Activated effector memory CD4-positive, alpha-beta T cell treated with Interleukin-2 at 50 U/mL for 16 hours (primary cell): ENCODE measurements at regions not wholly inside any gene's neighbourhood (a gene's known extent, or its start where the extent isn't known, plus 50 kb on each side); places are given as distances from the start of the nearest gene placed in this dataset.
"Not testable (repeated sequence)": the region's sequence is repeated elsewhere in the genome, so short reads cannot be mapped to it uniquely, and the experiment has no call there.

ENCODE experiments used
- DNase-seq: peaks from one replicate; pipeline ENCODE4 v3.0.0-alpha.2; 2020

DNA sequence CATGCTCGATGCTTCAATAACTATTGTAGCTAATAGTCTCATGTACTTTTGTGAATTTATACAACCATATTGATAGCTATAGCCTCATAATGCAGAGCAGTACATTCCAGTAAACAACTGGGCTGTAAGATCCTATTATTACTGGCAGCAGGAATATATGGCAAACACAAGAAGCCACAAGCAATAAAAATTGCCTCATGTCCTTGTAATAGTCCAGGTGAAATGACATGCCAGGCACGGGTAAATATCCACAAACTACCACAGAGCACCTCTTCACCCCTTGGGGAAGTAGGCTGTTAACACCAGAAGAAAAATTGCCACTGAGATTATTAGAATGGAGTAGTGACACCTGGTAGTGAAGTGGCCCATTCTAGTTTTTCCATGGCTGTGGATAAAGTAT, 158.3 kb downstream of the MTX2 start:
- DNase-seq = no peak

DNA sequence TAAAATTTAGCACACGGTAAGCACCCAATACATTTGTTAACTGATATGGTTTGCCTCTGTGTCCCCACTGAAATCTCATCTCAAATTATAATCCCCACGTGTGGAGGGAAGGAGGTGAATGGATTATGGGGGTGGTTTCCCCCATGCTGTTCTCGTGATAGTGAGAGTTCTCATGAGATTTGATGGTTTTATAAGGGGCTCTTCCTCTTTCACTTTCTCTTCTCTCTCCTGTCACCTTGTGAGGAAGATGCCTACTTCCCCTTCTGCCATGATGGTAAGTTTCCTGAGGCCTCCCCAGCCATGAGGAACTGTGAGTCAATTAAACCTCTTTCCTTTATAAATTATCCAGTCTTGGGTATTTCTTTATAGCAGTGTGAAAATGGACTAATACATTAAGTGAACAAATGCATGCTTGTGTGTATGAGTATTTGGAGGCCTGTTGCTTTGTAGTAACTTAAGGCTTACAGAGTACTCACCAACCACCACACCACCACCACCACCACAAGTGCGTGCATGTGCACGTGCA, 159.8 kb downstream of the MTX2 start:
- not testable (repeated sequence) for DNase-seq

DNA sequence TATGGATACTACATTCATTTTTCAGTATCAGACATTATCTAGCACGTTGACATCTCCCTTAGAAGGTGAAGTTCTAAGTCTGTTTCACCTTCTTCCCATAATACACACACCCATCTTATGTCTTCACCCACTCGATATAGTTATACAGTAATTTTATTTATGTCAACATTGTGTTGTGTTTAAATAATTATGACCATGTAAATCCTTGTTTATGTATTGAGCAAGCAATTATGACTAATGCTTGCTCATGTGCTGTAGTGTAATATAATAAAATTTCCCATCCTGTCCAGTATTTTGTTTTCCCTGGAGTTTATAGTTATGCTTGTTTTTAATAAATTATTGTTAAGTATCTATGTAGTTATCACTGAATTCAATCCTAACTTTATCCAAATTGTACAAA, 163.2 kb downstream of the MTX2 start:
- DNase-seq = no peak

DNA sequence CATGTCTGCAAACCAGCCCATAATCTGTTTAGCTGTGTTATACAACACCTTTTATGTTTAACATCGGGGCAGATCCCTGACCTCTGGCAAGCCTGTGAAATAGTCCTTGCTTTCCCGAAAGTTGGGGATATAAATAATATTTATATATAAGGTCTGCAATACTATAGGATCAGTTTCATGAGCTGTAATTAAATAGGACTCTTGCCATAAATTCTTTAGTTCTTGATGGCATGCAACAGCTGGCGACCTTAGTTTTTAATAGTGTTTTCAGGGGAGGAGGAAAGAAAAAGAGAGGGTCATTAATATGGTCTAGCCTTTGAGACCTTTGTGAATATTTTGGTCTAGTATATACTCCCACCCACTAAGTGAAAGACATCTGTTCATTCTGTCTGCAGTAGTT, 166.5 kb downstream of the MTX2 start:
- DNase-seq = no peak

DNA sequence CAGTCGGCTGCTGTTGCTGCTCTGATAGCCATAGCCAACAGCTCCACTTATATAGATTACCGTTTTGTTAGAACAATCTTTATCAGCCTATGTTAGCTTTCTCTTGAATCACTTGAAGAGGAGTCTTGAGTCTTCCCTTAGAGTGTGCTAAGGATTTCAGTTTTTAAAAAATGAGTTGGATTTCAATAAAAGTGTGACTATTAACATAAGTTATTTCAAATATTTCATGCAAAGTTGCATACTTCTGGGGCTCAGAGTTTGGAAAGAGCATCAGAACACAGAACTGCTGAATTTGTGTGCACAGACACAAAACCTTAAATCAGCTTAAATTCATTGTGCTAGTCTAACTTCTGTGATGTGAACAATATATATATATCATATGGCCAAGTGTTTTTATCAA, 174.7 kb downstream of the MTX2 start:
- DNase-seq = no peak

DNA sequence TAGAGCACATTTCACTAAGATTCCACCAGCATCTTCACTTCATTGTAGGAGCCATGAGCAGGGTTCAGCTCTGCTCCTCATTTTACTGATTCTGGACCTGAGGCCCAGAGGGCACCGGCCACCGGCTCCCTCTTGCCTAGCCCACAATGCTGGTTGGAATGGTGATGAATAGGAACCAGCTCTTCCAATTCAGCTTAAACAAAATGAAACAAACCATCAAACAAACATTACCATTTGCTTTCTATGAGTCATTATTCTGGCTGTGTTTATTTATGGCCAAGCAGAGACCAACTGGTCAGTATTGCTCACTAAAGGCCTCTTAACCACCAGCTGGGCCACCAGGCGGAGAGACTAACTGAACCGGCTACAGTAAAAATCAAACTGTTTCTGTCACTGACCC, 176.7 kb downstream of the MTX2 start:
- no peak for DNase-seq

DNA sequence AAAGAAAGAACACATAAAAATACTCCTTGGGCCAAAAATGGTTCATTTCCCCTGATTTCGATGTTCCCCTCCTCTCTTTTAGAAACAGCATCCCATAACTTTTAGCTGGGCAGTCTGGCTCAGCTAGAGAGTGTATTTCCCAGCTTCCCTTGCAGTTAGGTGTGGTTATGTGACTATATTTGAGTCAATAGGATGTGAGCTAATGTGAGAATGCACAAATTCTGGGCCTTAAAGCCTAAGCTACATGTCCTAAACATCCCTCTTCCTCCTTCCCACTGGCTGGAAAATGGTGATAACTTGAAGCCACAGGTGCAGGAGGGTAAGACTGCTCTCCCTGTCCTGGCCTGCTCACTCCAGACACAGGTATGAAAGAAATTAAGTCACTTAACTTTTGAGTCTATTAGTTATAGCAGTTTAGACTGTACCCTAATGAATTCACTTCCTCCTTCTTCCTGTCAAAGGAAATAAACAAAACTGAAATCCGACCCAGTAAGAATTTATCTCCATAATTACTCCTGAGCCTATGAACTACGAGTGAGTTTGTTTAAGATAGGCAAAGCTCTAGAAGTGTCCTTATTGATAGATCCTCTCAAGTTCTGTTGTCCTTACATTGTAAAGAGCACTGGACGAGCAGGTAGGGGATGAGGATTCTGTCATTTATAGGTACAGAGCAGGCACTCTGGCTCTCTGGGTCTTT, 177.6 kb downstream of the MTX2 start:
- no peak for DNase-seq

DNA sequence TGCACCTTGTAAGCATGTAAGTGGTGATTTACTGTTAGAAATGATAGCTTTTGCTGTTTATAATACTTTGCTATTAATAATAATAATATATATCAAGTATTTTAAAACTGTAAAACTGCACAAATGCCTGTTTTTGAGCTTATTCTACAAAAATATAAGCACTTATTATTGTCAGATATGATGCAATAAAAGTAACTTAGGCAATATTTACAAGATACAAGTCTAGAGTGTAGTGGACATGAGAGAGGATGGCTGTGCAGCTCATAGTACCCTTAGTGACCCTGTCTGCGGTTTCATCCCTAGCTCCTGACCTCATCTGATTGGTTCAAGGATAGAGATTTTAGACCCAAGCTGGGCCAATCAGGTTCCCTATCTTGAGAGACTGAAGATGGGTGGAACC, 178.4 kb downstream of the MTX2 start:
- no peak for DNase-seq

DNA sequence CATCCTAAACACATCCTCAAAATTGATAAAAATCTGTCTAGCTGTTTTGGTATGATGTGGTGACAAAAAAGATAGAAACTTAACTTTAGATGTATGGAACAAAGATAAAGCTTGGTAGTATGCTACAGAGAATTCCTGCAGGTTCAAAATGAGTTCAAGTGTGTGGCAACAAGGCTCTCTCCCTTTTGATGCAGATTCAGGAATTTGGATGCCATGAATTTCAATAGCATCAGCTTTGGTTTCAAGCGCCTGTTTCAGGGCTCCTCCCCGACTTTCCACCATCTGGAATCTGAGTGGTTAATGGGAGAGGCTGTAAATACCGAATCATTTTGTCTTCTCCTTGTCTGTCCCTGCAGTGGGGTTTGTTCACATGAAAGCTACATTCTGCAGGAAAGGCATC, 180.6 kb downstream of the MTX2 start:
- DNase-seq = no peak

DNA sequence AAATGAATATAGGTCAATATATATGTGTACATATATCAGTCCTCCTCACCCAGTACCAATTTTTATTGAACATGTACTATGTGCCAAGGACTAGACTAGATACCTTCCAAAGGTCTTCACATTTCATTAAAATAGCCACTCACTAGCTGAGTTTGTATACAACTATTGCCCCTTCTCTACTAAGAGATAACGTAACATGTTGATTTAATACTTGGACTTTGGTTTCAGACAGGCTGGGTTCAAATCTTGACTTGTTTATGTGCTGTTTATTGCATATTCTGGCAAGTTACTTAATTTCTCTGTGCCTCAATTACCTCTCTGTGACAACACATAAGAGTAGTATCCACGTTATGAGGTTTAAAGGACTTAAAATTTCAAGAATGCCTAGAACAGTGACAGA, 184.5 kb downstream of the MTX2 start:
- no peak for DNase-seq

DNA sequence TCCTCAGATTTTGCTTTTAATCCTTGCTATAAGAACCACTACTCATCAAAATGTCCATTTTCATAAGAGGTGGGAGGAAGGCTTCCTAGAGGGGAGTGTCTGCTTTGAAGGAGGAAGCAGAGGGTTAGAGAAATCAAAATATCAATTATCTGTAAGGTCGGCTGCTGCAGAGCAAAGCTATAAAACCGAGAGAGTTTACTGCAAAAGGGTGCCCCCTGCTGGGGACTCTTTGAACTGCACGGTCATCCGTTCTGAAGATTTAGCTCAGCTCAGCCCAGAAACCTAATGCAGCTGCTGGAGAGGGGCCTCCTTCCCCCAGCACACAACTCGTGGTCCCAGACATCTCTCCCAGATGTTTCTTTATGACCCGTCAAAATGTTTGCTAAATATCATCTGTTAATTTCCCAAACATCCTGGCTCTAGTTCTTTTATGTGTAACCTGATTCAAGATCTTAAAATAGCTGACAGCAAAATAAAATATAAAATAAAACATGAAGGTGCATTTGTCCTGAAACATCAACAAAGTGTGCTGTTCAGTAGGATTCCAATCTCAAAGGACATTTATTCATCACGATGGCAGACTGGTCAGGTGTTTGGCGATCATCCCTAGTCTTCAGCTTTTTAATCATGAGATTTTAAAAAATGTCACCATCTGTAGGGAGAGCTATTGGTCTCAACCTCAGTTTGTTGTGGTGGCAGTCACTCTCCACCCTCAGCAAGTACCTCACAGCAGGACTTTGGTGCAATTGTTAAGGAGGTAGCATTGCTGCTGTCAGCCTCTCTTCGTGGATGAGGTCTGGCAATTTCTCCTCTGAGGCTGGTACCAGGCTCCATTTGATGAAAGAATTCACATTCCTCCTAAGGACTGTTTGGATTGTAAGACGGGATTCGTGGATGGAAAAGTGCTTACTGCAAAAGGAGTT, 185.9 kb downstream of the MTX2 start:
- peak; percentile 58 for DNase-seq

DNA sequence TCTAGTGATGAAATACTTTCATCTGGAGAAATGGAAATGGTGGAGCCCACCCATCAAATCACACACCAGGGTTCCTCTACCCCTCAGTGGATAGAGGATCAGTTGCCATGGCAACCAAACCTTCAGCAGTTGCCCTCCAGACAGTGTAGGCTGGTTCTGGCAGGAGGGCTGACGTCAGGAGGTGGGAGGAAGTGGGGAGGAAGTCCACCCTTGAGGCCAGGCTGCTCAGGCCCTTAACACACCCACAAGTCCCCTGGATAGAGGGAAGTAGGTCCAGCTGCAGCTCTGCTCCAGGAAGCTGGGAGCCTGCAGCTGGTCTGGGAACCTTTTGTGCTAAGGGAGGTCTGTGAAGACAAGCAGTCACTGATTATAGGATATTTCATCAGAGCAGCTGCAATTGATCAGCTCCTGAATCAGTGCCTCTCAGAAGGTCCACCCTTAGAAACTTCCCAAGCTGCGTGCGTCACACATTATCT, 186.6 kb downstream of the MTX2 start:
- no peak for DNase-seq

DNA sequence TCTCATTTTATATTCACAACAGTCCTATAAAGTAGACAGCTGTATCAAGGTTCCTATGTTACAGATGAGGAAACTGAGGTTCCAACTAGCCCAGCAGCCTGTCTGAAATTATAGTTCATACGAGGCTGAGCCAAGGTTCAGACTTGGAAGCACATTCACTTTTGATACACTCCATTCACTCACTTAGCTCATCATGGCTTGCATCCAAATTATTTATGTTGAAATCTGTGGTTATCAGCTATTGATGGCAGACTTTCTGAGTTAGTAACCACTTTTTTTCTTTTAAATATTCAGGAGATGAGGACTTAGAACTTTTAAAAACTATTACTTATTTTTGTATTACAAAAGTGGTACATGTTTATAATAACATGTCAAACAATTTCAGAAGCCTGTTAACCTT, 188.2 kb downstream of the MTX2 start:
- no peak for DNase-seq

DNA sequence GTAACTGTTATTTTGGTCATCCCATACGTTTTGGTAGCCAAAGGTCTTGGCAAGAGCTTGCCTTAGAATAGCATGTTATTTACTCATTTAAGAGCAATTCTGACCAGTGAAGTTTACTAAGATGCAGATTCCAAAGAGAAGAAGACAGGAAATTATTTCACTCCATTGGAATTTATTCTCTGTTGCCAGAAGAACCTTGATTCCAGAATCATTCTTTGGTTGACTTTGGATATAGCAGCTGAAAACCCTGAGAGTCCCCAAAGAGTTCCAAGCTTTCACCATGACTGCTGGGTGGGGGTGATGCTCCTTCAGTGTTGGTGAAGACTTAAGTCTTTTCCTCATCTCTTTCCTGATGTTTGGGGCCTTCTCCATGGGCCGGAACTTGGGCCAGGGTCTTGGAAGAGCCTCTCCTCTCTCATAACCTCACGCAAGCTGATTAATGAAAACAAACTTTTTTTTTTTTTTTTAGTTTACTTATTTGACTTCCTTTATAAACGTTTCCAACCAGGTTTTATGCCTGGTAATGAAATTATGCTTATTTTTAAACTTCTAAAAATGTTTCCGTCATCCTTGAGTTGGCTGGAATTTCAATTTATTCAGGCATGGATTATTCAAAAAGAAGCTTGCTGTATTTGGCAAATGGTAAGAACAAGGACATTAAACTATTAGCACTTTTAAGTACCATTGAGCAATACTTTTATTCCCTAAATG, 192.0 kb downstream of the MTX2 start:
- no peak for DNase-seq

DNA sequence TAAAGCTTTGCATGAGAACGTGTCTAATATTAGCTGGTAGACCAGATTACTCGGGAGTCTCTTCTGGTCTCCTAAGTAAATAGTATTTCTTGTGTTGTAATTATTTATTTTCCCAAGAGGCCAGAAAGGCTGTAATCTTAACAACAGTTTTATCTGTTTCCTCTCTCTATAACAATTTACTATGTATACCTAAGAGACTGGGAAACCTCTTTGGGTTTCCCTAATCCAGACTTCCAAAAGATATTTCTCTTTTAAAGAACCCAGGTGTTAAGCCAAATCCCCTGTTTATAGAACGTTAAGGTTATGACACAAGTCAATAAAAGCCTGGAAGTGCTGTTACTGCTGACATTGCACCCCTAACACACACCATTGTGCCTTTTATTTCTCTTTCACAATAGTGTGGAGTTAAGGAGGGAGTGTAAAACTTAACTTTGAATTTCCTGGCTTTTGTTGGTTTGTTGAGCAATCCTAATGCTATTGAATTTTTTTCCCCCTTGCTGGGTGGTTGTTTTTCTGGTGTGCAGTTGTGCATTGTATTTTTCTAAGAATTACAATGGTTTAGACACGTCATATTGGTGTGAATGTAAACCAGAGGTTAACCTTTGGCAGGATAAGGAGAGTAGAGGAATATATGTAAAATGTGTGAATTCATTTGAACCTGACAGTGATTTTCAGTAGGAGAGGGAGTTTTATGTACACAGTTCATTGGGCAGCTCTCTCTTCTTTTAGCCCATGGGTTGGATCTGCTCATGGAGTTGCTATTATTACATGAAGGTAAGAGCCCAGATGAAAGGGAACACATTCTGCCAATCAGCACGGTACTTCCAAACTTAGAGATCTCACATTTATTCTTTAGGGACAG, 192.8 kb downstream of the MTX2 start:
- DNase-seq = no peak

DNA sequence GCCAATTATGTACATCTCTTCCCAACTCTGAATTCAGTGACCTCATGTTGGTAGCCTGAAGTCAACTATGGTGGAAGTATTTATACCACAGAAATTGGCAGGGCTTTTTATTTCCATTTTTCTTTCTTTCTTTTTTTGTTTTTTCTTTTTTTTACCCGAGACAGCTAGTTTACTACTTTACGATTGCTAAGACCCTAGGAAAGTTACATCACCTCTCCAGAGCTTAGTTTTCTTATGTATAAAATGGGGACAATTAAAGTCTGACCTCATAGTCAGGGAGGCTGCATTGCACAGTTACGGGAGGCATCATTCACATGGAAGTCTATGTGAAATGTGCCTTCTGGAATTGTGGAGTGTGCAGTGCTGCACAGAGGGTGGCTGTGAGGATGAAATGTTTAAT, 194.3 kb downstream of the MTX2 start:
- no peak for DNase-seq

DNA sequence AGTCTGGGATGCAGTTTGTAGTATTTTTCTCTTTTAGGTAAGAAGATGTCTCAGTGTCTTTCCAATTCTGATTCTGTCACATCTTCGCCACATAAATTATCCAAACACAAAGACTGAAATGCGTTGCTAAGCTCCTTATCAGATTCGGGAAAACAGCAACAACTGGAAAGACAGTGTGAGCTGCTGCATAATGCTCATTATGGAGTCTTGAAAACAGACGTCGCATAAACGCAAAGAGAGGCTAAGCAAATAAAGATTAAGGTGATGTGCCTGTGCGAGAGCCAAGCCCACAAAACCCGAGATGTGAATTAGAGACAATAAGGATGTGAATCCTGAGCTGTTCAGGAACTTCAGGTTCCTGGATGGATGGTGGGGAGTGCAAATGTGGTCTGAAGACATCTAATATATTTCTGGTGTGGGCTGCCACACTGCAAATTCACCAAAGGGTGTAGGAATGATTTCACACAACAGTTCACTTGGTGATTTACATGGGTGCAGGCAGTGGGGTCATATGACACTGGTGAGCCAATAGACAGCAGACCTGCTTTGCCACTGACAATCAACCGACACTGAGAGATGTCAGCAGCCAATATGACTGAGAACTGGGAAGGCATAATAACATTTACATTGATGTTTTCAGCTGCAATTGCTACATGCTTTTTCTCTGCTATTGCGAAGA, 195.8 kb downstream of the MTX2 start:
- DNase-seq = no peak

DNA sequence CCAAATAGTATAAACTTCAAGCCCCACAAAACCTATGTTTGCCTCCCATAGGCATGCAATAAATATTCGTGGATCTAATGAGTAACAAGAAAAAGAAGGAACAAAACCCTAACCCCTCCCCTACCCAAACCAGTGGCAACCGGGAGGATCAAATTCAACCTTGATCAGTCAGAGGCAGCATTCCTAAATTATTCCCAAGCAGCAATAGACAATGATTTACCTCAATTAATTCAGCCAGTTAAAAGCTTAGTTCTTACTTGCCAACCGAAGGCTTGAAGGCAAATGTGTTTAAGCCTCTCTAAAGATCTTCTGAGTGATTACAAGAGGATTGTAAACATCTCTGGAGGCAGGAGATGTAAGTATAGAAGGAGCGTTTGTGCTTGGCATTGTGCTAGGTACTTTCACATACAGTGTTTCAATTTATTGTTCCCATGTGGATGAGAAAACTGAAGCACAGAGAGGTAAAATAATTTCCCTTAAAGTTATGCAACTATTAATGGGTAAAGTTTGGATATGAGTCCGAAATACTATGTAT, 197.7 kb downstream of the MTX2 start:
- DNase-seq = no peak

DNA sequence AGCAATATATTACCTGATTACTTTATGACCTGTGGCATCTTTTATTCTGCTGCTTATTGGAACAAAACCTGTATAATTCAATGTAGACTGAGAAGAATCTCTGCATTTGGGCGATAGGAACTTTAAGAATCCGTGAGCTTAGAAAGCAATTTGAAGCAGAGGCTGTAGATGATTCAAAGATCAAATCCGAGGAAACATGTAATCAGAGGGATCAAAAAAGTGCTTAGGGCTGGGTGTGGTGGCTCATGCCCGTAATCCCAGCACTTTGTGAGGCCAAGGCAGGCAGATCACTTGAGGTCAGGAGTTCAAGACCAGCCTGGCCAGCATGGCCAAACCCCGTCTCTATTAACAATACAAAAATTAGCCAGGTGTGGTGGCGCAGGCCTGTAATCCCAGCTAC, 198.4 kb downstream of the MTX2 start:
- DNase-seq = no peak

DNA sequence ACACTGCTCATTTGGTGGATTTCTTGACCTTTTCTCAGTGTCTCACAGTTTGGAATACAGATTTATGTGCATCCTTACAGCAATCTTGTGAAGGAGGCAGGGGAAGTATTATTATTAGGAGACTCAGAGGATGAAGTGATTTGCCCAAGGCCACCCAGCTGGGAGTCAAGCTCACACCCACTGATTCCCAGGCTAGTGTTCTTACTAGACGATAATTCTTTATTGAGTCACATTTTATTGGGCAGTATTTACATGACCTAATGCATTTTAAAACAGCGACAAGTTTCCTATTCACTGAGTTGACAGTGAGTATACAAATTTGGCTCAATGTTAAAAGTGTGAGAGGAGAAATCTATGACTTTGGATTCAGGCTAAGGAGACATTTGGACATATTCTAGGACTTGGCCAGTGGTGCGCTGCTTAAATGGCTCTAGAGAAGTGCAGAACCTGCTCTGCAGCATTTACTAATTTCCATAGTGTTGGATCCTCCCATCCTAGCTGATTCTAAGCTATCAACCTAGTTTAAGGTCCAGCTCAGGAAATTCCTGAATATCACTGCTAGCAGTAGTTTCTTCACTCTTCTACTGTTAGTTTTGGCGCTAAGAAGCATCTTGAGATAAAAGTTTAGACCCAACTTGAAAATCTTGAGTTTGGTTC, 199.3 kb downstream of the MTX2 start:
- DNase-seq = no peak

DNA sequence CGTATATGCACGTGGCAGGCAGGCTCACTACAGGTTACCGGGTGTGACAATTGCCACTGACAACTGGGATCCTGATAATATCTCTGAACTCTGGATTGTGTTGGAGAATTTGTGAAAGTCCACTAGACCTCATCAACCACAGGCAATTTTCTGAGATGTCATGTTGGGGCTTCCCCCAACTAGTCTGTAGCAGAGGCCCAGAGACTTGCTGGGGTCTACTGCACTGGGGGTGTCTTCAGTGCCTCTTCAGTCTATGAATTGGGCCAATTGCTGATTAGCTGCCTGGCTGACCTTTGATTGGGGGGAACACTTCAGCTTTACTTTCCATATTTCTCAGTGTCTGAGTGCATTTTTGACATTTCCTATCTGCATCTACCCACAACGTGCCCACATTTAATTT, 201.5 kb downstream of the MTX2 start:
- DNase-seq = no peak
